ENCODE measurements at regions not wholly inside any gene's neighbourhood (a gene's known extent, or its start where the extent isn't known, plus 50 kb on each side); places are given as distances from the start of the nearest gene placed in this dataset.

- TF ChIP-seq CTCF (IDR thresholded peaks at IDR 0.05; ENCODE audit: insufficient read depth, low read length), result no peak
- no peak for TF ChIP-seq GABPA (IDR thresholded peaks at IDR 0.05; ENCODE audit: low read depth)
Observed at GRCh38 chr14:22105006-22105623, 431.5 kb upstream of the OR4E1 start.
